H9 (cell line): ENCODE measurements at regions not wholly inside any gene's neighbourhood (a gene's known extent, or its start where the extent isn't known, plus 50 kb on each side); places are given as distances from the start of the nearest gene placed in this dataset.

ENCODE experiments used
- DNase-seq: peaks from one replicate; pipeline ENCODE4 v3.0.0-alpha.2; 2017
- H2AFZ ChIP-seq: one replicate; pipeline ENCODE4 v1.6.1; 2013; ENCODE audit warnings: mild to moderate bottlenecking, low read length, control low read depth, moderate library complexity
- H2AK5ac ChIP-seq: 2 replicates; pipeline ENCODE4 v1.6.1; 2013; ENCODE audit warnings: low read length, control low read depth, mixed read lengths; ENCODE audit not compliant: insufficient read length
- H2BK120ac ChIP-seq: one replicate; pipeline ENCODE4 v1.6.1; 2013; ENCODE audit warnings: low read depth, mild to moderate bottlenecking, low read length, control low read depth, inconsistent platforms; ENCODE audit not compliant: poor library complexity, severe bottlenecking
- H2BK12ac ChIP-seq: 2 replicates; pipeline ENCODE4 v1.6.1; 2013; ENCODE audit warnings: low read length, control low read depth, mixed read lengths, low read depth; ENCODE audit not compliant: insufficient read length
- H2BK15ac ChIP-seq: 2 replicates; pipeline ENCODE4 v1.6.1; 2013; ENCODE audit warnings: low read depth, low read length, control low read depth
- H2BK20ac ChIP-seq: one replicate; pipeline ENCODE4 v1.6.1; 2013; ENCODE audit warnings: low read depth, mild to moderate bottlenecking, low read length, control low read depth, inconsistent platforms; ENCODE audit not compliant: poor library complexity, severe bottlenecking
- H2BK5ac ChIP-seq: 2 replicates; pipeline ENCODE4 v1.6.1; 2013; ENCODE audit warnings: low read length, control low read depth, mixed read lengths; ENCODE audit not compliant: insufficient read length
- H3K14ac ChIP-seq: 2 replicates; pipeline ENCODE4 v1.6.1; 2013; ENCODE audit warnings: low read length, control low read depth; ENCODE audit not compliant: insufficient read depth
- H3K18ac ChIP-seq: 2 replicates; pipeline ENCODE4 v1.6.1; 2013; ENCODE audit warnings: low read depth, mild to moderate bottlenecking, mixed read lengths, low read length, control low read depth; ENCODE audit not compliant: insufficient read length
- H3K23ac ChIP-seq: 2 replicates; pipeline ENCODE4 v1.6.1; 2013; ENCODE audit warnings: low read length, control low read depth, mixed read lengths, low read depth; ENCODE audit not compliant: insufficient read length
- H3K23me2 ChIP-seq: 2 replicates; pipeline ENCODE4 v1.6.1; 2013; ENCODE audit warnings: low read depth, mild to moderate bottlenecking, mixed read lengths, low read length, control low read depth; ENCODE audit not compliant: insufficient read length, poor library complexity, severe bottlenecking
- H3K27ac ChIP-seq: 2 replicates; pipeline ENCODE4 v1.5.1; 2013; ENCODE audit warnings: low read length, control low read depth, mixed read lengths, low read depth; ENCODE audit not compliant: insufficient read length
- H3K27me3 ChIP-seq: 2 replicates; pipeline ENCODE4 v1.6.1; 2013; ENCODE audit warnings: low read length, control low read depth, inconsistent platforms; ENCODE audit not compliant: insufficient read depth
- H3K4ac ChIP-seq: 2 replicates; pipeline ENCODE4 v1.6.1; 2013; ENCODE audit warnings: low read depth, mild to moderate bottlenecking, control low read depth, inconsistent platforms, low read length, moderate library complexity
- H3K4me1 ChIP-seq: 2 replicates; pipeline ENCODE4 v1.6.1; 2013; ENCODE audit warnings: low read length, control low read depth, inconsistent platforms; ENCODE audit not compliant: insufficient read depth
- H3K4me2 ChIP-seq: 2 replicates; pipeline ENCODE4 v1.6.1; 2013; ENCODE audit warnings: low read length, control low read depth, mixed read lengths; ENCODE audit not compliant: insufficient read length, insufficient read depth
- H3K56ac ChIP-seq: 2 replicates; pipeline ENCODE4 v1.6.1; 2013; ENCODE audit warnings: low read depth, mild to moderate bottlenecking, mixed read lengths, low read length, control low read depth; ENCODE audit not compliant: insufficient read length
- H3K79me1 ChIP-seq: 2 replicates; pipeline ENCODE4 v1.6.1; 2013; ENCODE audit warnings: low read depth, mild to moderate bottlenecking, moderate library complexity, low read length, control low read depth, inconsistent platforms; ENCODE audit not compliant: insufficient read depth, poor library complexity, severe bottlenecking
- H3K79me2 ChIP-seq: 2 replicates; pipeline ENCODE4 v1.6.1; 2013; ENCODE audit warnings: low read length, control low read depth, inconsistent platforms; ENCODE audit not compliant: insufficient read depth
- H3K9ac ChIP-seq: 2 replicates; pipeline ENCODE4 v1.6.1; 2013; ENCODE audit warnings: low read length, control low read depth, mixed read lengths; ENCODE audit not compliant: insufficient read length; ENCODE audit errors: extremely low read depth
- H3K9me3 ChIP-seq: one replicate; pipeline ENCODE4 v1.6.1; 2013; ENCODE audit warnings: low read depth, low read length, inconsistent platforms; ENCODE audit not compliant: control insufficient read depth
- H3T11ph ChIP-seq: one replicate; pipeline ENCODE4 v1.6.1; 2013; ENCODE audit warnings: mild to moderate bottlenecking, low read length, control low read depth, inconsistent platforms
- H4K20me1 ChIP-seq: one replicate; pipeline ENCODE4 v1.6.1; 2013; ENCODE audit not compliant: control insufficient read depth, insufficient read length, insufficient read depth
- H4K5ac ChIP-seq: 2 replicates; pipeline ENCODE4 v1.6.1; 2013; ENCODE audit warnings: low read depth, mild to moderate bottlenecking, mixed read lengths, low read length, control low read depth; ENCODE audit not compliant: insufficient read length
- H4K8ac ChIP-seq: replicated peaks from 2 replicates; pipeline ENCODE4 v1.6.1; 2013; ENCODE audit warnings: low read length, control low read depth, mixed read lengths, low read depth; ENCODE audit not compliant: insufficient read length
- H4K91ac ChIP-seq: 2 replicates; pipeline ENCODE4 v1.6.1; 2013; ENCODE audit warnings: low read depth, mild to moderate bottlenecking, moderate library complexity, mixed read lengths, low read length, control low read depth; ENCODE audit not compliant: insufficient read length
- H3K27ac Mint-ChIP-seq, 3 experiments: 2 replicates in 2 of 3; 3 replicates in 1 of 3; pipeline ENCODE4 v1.8.0; 2020 to 2021; ENCODE audit warnings: mixed read lengths in 3 of 3, mild to moderate bottlenecking in 1 of 3, moderate library complexity in 1 of 3
- H3K27me3 Mint-ChIP-seq: 2 replicates; pipeline ENCODE4 v1.8.0; 2021; ENCODE audit warnings: low read depth, mild to moderate bottlenecking, moderate library complexity, mixed read lengths
- H3K36me3 Mint-ChIP-seq, 3 experiments: 2 replicates in 2 of 3; 3 replicates in 1 of 3; pipeline ENCODE4 v1.8.0; 2020 to 2021; ENCODE audit warnings: low read depth in 3 of 3, mixed read lengths in 3 of 3; ENCODE audit not compliant: insufficient read depth in 1 of 3
- H3K4me1 Mint-ChIP-seq, 2 experiments: 2 replicates each; pipeline ENCODE4 v1.8.0; 2020; ENCODE audit warnings: mixed read lengths in 2 of 2
- H3K4me3 Mint-ChIP-seq, 2 experiments: 2 replicates in 1 of 2; 3 replicates in 1 of 2; pipeline ENCODE4 v1.8.0; 2020 to 2021; ENCODE audit warnings: mild to moderate bottlenecking in 2 of 2, mixed read lengths in 2 of 2, moderate library complexity in 1 of 2
- H3K9me3 Mint-ChIP-seq, 2 experiments: 2 replicates in 1 of 2; 3 replicates in 1 of 2; pipeline ENCODE4 v1.8.0; 2020; ENCODE audit warnings: mild to moderate bottlenecking in 2 of 2, mixed read lengths in 2 of 2, moderate library complexity in 1 of 2
- CTCF ChIP-seq: fragments of 200-600 bp; sonication (generic); conservative IDR thresholded peaks from 3 replicates; pipeline ENCODE4 v1.8.0; 2021; ENCODE audit warnings: antibody characterized with exemption, mild to moderate bottlenecking
- WGBS: extraction: QIAGEN DNeasy Blood & Tissue Kit; methylation state at CpG from one replicate; pipeline ENCODE4 v1.1.7; 2013; ENCODE audit warnings: missing lambda C conversion rate, low lambda C conversion rate, mixed read lengths; ENCODE audit not compliant: insufficient read length; ENCODE audit errors: extremely low coverage; 5-methylcytosine and 5-hydroxymethylcytosine counted together

- WGBS: no CpG with 5 or more reads among the region's 3 CpGs
- H3K14ac ChIP-seq: no peak overlapping the region
- no peak for DNase-seq
- no peaks in the 10 kb centered on the region for H3K9me3 Mint-ChIP-seq
- H3K36me3 Mint-ChIP-seq: no peaks in the 10 kb centered on the region
- H2BK12ac ChIP-seq: no peak overlapping the region
- no peak overlapping the region for H2BK120ac ChIP-seq
- no peak overlapping the region for H3K27ac Mint-ChIP-seq
- no peaks in the 10 kb centered on the region for H3K27me3 Mint-ChIP-seq
- H3K27me3 ChIP-seq: no peaks in the 10 kb centered on the region
- H4K5ac ChIP-seq: no peak overlapping the region
- H3K79me2 ChIP-seq: no peaks in the 10 kb centered on the region
- no peak overlapping the region for H3K4me2 ChIP-seq
- no peak overlapping the region for H3T11ph ChIP-seq
- H2BK5ac ChIP-seq: no peak overlapping the region
- no peak overlapping the region for H2AK5ac ChIP-seq
- H3K56ac ChIP-seq: no peak overlapping the region
- H2BK20ac ChIP-seq: no peak overlapping the region
- no peak overlapping the region for H2BK15ac ChIP-seq
- no peak overlapping the region for H3K18ac ChIP-seq
- H4K20me1 ChIP-seq: no peaks in the 10 kb centered on the region
- no peak overlapping the region for H2AFZ ChIP-seq
- no peak overlapping the region for H3K4me3 Mint-ChIP-seq
- H3K9me3 ChIP-seq: no peaks in the 10 kb centered on the region
- no peak for TF ChIP-seq CTCF
- H3K4ac ChIP-seq: no peak overlapping the region
- H3K27ac ChIP-seq: no peak overlapping the region
- H3K4me1 ChIP-seq: no peaks in the 10 kb centered on the region; the same call in 1 of the 2 replicates
- H3K79me1 ChIP-seq: no peaks in the 10 kb centered on the region
- H4K8ac ChIP-seq: no peak overlapping the region
- no peaks in the 10 kb centered on the region for H3K23me2 ChIP-seq
- no peak overlapping the region for H3K9ac ChIP-seq
- no peaks in the 10 kb centered on the region for H3K4me1 Mint-ChIP-seq
- no peak overlapping the region for H3K23ac ChIP-seq
- no peak overlapping the region for H4K91ac ChIP-seq
Observed at GRCh38 chr1:170224469-170224868, 78.7 kb downstream of the NTMT2 start.
